NB4 (cell line): ENCODE measurements at regions not wholly inside any gene's neighbourhood (a gene's known extent, or its start where the extent isn't known, plus 50 kb on each side); places are given as distances from the start of the nearest gene placed in this dataset.

Experiments
- DNase-seq: peaks from one replicate; pipeline ENCODE4 v3.0.0; 2010; ENCODE audit warnings: low read depth
- H3K4me3 ChIP-seq: one replicate; pipeline ENCODE4 v1.5.1; 2011; ENCODE audit warnings: mild to moderate bottlenecking, low read depth, low read length, moderate library complexity
- MYC ChIP-seq: IDR thresholded peaks from 2 replicates; pipeline ENCODE4 v1.6.1; 2011; ENCODE audit warnings: low read depth, low read length
- POLR2A ChIP-seq: IDR thresholded peaks from 2 replicates; pipeline ENCODE4 v1.6.1; 2011; ENCODE audit warnings: mild to moderate bottlenecking; ENCODE audit not compliant: insufficient read length; ENCODE audit errors: extremely low read depth
- TF ChIP-seq, protein P1 (sequence below): IDR thresholded peaks from one replicate; pipeline ENCODE4 v1.5.1; 2012; ENCODE audit warnings: low read depth, low read length
- TF ChIP-seq, protein P2 (sequence below): IDR thresholded peaks from 2 replicates; pipeline ENCODE4 v1.6.1; 2011; ENCODE audit warnings: low read depth, low read length

DNA sequence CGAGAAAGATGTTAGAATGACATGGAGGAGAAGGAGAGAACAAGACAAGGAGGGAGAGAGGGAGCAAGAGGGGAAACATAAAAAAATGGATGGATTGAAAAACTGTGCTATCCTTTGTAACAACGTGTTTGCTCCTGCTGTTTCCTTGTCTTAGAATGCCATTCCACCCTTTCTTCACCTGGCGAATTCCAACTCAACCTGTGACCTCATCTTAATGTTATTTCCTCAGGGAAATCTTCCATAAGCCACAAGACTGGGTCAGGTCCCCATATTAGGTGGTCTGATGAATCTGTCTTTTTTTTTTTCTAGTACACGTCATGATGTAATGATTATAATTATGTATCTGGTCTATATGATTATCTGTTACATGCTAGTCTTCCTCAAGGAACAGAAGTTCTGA is 195.0 kb upstream of the MAF start:
- no peak for DNase-seq
- H3K4me3 ChIP-seq: no peak overlapping the region
- TF ChIP-seq, protein P1, sequence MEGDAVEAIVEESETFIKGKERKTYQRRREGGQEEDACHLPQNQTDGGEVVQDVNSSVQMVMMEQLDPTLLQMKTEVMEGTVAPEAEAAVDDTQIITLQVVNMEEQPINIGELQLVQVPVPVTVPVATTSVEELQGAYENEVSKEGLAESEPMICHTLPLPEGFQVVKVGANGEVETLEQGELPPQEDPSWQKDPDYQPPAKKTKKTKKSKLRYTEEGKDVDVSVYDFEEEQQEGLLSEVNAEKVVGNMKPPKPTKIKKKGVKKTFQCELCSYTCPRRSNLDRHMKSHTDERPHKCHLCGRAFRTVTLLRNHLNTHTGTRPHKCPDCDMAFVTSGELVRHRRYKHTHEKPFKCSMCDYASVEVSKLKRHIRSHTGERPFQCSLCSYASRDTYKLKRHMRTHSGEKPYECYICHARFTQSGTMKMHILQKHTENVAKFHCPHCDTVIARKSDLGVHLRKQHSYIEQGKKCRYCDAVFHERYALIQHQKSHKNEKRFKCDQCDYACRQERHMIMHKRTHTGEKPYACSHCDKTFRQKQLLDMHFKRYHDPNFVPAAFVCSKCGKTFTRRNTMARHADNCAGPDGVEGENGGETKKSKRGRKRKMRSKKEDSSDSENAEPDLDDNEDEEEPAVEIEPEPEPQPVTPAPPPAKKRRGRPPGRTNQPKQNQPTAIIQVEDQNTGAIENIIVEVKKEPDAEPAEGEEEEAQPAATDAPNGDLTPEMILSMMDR: no peak
- TF ChIP-seq, protein P2, sequence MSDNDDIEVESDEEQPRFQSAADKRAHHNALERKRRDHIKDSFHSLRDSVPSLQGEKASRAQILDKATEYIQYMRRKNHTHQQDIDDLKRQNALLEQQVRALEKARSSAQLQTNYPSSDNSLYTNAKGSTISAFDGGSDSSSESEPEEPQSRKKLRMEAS: no peak
- TF ChIP-seq POLR2A (no peak), MYC (no peak)

DNA sequence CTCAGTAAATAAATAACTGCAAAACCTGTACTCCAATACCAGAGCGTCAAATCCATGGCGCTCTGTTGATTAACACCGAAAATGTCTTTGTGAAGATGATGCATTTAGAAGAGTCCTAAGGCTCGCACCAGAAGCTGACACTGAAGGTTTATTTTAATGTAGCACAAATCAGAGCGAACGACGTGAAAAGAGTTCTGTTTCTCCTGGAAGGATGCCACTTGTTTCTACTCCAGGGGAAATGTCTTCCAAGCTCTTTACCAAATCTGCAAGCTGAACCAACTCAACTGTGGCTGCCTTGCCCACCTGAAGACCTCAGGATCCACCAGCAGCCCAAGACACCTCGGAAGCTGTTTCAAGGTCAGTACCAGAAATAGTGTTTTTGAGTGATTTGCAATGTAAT is 194.4 kb upstream of the MAF start:
- no peak for TF ChIP-seq POLR2A
- TF ChIP-seq MYC: no peak
- TF ChIP-seq, protein P2: no peak
- TF ChIP-seq, protein P1: no peak
- no peak for DNase-seq
- H3K4me3 ChIP-seq: no peak overlapping the region

DNA sequence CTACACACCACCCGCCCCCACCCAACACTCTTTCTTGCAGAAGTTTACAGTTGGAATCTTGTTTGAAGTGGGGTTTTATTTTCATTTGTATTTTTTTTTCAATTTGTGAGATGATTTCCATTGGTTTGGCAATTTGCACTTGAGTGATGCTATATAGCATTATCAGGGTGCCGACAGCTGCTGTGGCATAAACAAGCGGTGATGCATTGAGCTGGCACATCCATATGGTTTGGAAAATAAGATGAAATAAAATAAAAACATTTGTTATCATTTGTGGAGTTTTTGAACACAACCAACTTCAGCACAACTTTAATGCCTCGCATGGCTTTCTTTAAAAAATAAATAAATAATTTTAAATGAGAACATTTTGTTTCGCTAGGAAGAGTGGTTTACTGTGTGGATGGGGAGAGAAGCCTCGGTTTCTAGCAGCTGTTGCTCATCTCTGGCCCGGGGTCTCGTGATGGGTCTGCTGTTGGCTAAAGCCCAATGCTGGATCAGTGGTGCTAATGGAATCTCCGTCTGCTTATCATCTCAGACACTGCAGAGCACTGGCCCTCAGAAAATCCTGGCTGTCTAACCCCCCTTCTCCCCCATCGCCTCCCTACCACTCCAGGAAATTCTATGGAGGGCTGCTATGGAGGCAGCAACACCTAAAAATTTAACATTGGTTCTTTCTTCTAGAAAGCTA is 192.3 kb upstream of the MAF start:
- TF ChIP-seq, protein P2: no peak
- TF ChIP-seq POLR2A: no peak
- no peak for DNase-seq
- no peak overlapping the region for H3K4me3 ChIP-seq

DNA sequence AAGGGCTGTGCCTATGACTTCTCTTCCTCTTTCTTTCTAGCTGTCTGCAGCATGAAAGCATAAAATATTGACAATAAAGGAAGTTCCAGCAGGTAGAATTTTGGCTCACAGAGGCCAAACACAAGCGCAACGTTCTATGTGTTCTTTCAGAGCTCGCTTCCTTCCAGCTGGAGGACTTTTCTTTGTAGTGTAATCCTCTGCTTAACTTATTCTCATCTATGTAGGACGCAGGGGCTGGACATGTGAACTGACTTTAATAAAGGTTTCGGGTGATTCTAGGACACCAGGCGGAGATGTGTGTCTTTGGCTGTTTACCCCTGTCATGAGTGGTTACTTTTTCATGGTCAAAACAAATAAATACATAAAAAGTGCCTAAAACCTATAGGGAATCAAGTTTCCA is 191.5 kb upstream of the MAF start:
- TF ChIP-seq MYC (no peak), POLR2A (no peak)
- TF ChIP-seq, protein P2: no peak
- TF ChIP-seq, protein P1: no peak
- no peak for DNase-seq
- no peak overlapping the region for H3K4me3 ChIP-seq

DNA sequence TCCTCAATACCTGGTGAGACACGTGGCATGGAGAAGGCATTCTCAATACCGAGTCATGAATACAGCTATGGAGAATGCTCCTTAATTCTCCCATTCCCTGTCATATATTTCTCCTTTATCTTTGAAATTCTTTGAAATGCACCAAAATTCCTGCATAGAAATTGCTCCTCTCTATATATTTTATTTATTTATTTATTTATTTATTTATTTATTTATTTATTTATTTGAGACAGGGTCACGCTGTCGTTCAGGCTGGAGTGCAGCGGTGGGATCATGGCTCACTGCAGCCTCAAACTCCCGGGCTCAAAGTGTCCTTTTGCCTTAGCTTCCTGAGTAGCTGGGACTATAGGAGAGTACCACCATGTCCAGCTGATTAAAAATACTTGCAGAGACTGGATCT is 190.3 kb upstream of the MAF start:
- TF ChIP-seq MYC (no peak), POLR2A (no peak)
- TF ChIP-seq, protein P2: no peak
- TF ChIP-seq, protein P1: no peak
- DNase-seq: no peak
- H3K4me3 ChIP-seq: no peak overlapping the region

DNA sequence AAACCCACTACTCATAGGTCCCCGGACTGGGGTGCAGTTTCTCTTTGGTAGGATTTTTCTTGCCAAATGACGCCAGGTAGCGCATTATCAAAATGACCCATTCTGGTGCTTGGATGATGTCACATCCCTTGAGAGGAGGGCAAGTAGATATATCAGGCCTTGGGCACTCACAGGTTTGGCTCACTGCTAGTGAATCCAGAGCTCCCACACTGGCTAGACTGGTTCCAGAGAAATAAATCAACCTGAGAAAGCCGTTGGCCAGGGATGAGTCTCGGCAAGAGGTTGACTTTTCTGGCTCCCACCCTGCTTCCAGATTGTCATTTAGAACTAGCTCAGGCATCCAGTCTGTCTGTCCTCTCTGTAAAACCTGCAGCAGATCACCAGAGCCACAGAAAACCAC is 188.4 kb upstream of the MAF start:
- H3K4me3 ChIP-seq: no peak overlapping the region
- DNase-seq: no peak
- TF ChIP-seq, protein P2: no peak
- TF ChIP-seq, protein P1: no peak
- no peak for TF ChIP-seq MYC
- TF ChIP-seq POLR2A: no peak
